NB4 (cell line): ENCODE measurements at regions not wholly inside any gene's neighbourhood (a gene's known extent, or its start where the extent isn't known, plus 50 kb on each side); places are given as distances from the start of the nearest gene placed in this dataset.

Experiments used
- MYC ChIP-seq: IDR thresholded peaks from 2 replicates; pipeline ENCODE4 v1.6.1; 2011; ENCODE audit warnings: low read depth, low read length
- POLR2A ChIP-seq: IDR thresholded peaks from 2 replicates; pipeline ENCODE4 v1.6.1; 2011; ENCODE audit warnings: mild to moderate bottlenecking; ENCODE audit not compliant: insufficient read length; ENCODE audit errors: extremely low read depth
- TF ChIP-seq, protein P1 (sequence below): IDR thresholded peaks from 2 replicates; pipeline ENCODE4 v1.6.1; 2011; ENCODE audit warnings: low read depth, low read length
- TF ChIP-seq, protein P2 (sequence below): IDR thresholded peaks from one replicate; pipeline ENCODE4 v1.5.1; 2012; ENCODE audit warnings: low read depth, low read length

DNA sequence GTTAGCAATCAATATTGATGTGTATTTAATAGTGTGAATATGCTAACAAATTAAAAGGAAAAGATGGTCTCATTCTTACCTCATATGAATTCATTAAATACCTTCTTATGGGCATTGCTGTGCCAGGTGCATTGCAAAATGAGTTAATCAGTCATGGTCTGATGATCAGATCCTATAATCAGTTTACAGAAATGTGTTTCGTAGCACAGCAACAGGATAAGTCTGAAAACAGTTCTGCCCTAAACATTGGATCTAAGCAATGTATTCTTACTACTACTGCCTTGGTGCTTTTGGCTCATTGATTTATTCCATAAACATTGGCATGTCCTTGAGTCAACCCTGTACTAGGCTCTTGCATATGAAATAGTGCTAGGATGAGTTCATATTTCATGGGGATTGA lies 417.0 kb upstream of the JAG1 start:
- TF ChIP-seq, protein P1, sequence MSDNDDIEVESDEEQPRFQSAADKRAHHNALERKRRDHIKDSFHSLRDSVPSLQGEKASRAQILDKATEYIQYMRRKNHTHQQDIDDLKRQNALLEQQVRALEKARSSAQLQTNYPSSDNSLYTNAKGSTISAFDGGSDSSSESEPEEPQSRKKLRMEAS, result no peak
- TF ChIP-seq MYC (no peak), POLR2A (no peak)
- TF ChIP-seq, protein P2, sequence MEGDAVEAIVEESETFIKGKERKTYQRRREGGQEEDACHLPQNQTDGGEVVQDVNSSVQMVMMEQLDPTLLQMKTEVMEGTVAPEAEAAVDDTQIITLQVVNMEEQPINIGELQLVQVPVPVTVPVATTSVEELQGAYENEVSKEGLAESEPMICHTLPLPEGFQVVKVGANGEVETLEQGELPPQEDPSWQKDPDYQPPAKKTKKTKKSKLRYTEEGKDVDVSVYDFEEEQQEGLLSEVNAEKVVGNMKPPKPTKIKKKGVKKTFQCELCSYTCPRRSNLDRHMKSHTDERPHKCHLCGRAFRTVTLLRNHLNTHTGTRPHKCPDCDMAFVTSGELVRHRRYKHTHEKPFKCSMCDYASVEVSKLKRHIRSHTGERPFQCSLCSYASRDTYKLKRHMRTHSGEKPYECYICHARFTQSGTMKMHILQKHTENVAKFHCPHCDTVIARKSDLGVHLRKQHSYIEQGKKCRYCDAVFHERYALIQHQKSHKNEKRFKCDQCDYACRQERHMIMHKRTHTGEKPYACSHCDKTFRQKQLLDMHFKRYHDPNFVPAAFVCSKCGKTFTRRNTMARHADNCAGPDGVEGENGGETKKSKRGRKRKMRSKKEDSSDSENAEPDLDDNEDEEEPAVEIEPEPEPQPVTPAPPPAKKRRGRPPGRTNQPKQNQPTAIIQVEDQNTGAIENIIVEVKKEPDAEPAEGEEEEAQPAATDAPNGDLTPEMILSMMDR, result no peak
